Activated CD4-positive, alpha-beta T cell treated with anti-CD3 and anti-CD28 coated beads for 48 hours (primary cell): ENCODE measurements at regions not wholly inside any gene's neighbourhood (a gene's known extent, or its start where the extent isn't known, plus 50 kb on each side); places are given as distances from the start of the nearest gene placed in this dataset.
A peak's percentile ranks its signal among the peaks of the same experiment; 100 is the strongest.
"Not testable (repeated sequence)": the region's sequence is repeated elsewhere in the genome, so short reads cannot be mapped to it uniquely, and the experiment has no call there.

Experiments
- DNase-seq: peaks from one replicate; pipeline ENCODE4 v3.0.0-alpha.2; 2020

DNA sequence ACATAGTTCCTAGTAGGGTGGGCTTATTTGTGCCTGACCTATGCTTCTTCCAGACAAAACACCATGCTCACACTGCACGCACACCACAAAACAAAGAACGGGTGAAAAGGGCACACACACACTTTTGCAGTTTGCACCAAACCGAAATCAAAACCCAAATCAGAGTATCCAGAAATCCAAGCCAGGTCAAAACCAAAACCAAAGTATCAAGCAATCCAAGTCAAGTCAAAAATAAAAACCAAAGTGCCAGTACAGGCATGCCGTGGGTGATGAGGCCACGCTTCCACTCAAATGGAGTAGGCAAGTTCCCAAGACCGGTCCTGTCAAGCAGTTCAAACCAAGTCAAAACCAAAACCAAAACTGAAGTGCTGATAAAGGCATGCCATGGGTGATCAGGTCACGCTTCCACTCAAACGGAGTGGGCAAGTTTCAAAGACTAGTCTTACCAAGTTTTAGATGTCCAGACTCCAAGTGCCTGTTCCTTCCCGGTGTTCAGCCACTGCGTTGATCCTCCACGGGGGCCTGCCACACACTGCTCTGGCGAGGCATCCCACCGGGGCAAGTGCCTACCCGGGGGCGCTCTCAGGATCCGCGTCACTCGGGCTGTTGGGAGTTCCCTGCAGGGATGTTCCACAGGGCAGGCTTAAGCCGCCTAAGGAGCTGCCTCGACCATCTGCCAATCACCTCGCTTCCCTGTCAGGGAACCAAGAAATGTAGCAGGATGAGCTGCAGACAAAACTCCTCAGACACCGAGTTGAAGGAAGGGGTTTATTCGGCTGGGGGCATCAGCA, 184.5 kb upstream of the SGO1 start:
- DNase-seq = not testable (repeated sequence)

DNA sequence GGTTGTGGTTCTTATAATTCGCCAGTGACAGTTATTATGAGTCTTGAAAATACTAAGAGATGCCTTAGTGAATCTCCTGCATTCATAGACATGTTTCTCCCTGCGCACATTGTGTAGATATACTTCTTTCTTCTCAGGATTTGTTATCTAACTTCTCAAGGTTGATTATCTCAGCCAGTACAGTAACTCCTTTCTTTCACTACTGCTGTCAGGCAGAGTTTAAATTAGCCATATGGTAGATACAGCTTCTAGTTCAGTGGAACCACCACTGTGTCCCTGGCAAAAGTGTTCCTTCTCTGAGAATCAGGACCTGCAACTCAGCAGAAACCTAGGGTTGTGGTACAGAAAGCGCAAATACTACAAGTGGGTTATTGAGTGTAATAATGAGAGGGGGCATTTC, 175.0 kb upstream of the SGO1 start:
- no peak for DNase-seq

DNA sequence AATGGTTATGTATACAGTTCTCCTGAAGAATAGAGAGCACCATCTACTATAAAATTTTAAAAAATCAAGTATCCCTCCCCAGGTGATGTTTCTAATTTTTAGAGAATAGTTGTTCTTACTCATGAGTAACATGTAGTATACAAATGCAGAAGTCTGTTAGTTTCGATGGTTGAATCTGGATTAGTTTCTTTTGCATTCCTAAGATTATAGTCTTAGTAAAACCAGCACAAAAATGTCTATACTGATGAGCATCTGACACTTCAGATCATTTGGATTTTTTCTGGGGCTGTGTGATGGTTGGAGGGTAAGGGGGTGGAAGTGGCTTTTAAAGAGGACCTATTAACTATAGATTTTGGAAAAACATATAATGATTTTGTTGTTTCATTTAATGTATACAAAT, 167.3 kb upstream of the SGO1 start:
- DNase-seq = no peak

DNA sequence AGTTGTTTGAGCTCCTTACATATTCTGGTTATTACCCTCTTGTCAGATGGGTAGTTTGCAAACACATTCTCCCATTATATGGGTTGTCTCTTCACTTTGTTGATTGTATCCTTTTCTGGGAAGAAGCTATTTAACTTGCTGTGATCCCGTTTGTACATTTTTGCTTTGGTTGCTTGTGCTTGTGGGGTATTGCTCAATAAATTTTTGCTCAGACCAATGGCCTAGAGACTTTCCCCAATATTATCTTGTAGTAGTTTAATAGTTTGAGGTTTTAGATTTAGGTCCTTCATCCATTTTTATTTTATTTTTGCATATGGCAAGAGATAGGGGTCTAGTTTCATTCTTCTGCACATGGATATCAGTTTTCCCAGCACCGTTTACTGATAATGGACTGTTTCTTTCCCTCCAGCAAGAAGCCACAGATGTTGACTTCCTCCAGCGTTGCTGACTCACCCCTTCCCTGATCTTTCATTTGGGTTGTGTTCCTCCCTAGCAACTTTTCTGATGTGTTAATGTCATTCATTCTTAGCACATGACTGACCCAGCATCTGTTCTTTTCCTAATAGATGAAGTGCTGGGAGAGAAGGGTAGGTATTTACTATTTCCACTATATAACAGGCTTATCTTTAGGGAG, 166.7 kb upstream of the SGO1 start:
- DNase-seq = no peak

DNA sequence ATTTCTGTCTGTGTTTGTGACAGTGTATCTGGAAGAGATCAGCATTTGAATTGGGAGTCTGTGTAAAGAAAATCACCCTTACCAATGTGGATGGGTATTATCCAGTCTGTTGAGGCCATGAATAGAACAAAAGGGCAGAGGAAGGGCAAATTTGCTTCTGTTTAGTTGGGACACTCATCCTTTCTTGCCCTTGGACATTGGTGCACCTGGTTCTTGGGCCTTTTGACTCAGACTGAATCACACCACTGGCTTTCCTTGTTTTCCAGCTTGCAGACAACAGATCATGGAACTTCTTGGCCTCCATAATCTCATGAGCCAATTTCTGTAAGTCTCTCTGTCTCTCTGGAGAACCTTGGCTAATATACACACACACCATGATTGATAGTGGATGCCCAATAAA, 164.4 kb upstream of the SGO1 start:
- DNase-seq = no peak

DNA sequence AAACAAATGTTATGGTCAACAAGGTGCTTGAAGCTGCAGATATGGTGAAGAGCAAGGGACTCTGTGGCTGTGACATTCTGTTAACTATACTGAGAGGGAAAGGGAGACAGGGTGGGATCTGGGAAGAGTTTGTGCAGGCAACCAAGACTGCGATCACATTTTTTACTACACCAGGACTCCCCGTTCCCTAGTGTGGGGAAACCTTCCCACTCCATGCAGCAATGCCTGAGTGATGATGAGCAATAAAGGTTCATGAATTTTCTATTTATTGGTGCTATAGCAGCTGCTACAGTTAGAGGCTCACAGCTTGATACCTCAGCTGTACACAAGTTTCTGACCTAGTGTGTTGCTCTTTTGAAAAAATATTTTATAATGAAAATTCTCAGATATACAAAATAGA, 160.9 kb upstream of the SGO1 start:
- no peak for DNase-seq

DNA sequence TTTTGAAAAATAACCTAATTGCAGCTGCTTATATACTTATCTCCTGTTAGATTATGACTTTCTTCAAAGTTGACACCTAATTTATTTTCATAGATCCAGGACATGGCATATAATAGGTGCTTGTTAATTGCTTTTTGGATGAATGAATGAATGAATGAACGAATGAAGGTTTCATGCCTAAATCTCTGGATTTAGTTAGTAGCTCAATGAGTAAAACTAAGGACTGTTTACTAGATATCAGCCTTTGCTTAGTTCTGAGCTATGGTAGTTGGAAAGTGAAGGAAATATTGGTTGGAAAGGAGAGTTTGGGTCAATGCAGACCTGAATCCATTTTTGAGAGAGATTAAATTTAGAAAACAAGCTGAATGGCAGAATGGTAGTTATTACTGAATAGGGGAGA, 160.4 kb upstream of the SGO1 start:
- DNase-seq = no peak

DNA sequence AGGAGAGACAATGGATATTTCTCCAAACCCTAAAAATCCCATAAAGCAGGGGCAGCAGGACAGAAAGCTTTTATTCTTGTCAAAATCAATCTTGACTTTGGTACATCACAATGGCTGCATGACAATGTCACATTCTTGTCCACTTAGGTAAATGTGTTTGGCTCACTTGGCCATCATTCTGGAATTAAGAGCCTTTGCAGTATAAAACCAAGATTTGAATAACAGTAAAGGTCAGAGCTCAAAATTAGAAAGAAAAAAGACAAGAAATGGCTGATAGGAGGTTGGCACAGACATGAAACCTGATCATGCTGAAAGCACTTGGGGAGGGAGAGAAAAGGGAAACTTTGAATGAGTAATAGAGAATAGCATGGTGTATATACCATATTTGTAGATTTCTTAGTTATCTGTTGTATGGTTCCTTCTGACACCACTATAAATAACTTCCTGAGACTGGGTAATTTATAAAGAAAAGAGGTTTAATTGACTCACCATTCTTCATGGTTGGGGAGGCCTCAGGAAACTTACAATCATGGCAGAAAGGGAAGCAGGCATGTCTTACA, 158.5 kb upstream of the SGO1 start:
- DNase-seq = no peak

DNA sequence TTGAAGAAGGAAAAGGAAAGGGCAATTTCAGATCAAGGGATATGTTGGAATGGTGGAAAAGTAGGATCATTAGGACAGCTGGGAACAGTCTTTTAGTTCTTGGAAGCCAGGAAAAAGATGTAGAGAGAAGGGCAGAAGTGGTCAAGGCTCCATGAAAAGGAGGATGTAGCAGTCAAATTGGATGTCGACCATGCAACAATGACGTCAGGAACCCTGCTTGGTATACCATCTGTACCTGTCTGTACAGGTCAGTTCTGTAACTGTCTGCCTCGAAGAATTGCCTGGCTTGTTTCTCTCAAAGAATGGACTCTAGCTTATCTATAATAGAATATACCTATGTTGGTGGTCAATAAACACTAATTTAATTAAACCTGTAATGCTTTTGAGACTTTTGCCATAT, 157.8 kb upstream of the SGO1 start:
- DNase-seq = no peak

DNA sequence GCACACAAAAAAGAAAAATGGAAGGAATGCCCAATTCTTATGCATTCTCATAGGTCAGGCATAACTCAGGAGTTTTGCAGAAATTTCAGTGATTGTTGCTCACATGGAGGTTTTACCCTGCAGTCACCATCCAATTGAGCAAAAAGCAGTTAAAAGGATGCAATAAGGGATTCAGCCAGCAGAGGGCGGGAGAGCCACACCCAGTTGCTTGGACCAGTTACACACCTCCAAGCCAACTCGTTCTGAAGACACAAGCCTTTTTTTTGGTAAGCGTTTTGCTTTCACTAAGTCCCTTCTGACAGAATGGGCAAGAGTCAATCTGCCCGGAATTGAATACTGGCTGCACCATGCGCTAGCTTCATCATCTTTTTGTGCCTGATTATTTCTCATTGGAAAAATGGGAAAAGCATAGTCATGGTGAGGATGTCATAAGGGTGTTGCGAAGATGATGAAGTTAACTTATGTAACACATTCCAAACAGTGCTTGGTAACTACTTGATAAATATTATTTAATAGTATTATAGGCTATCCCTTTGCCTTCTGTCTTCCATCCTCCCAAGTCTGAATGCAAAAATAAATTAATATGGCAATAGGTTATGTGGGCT, 154.4 kb upstream of the SGO1 start:
- peak; percentile 79 for DNase-seq

DNA sequence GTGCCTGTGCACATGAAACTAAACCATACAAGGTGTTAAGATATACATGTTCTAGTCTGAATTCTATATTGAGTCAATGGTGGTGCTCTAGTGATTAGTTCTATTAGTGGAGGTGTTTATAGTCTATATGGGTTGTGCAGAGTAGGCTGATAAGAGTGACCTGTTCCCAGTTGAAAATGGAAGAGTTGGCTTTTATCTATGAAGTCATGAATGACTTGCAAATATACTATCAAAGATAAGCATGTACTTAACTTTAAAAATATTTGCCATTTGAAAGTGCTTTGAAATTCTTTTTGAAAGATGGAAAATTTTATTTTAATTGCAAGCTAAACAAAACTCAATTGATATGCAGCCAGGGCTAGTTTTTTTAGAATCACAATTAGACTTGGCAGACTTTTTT, 150.6 kb upstream of the SGO1 start:
- no peak for DNase-seq

DNA sequence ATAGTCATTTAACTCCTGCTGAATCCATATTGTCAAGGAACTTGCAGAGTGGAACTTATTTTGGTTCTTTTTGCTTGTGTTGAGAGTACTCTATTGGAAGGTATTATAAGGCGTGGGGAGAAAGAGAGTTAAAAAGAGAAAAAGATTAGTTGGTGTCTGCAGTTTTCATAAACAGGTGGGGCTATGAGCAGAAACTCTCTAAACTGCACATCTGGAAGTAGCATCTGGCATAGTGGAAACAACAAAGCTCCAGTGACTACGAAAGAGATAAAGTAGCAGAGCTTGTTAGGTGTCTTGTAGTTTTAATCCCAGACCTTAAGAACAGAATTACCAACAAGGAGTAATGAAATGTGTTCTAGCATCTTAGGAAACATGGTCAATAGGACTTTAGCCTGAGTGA, 148.8 kb upstream of the SGO1 start:
- DNase-seq = no peak

DNA sequence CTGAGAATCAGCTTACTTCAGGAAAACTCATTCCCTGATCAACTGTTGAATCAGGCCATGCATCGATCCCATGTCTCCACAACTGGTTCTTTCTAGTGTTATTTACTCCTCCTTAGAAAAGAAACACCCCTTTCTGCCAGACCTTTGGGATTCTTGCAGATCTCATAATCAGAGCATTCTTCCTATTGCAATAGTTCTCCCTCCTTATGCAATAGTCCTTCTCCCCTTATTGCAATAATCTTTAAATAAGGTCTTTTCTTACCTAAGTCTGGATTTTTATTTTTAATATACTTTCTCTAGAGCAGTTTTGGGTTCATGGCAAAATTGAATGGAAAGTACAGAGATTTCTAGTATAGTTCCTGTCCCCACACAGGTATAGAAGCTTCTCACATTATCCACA, 141.9 kb upstream of the SGO1 start:
- DNase-seq = no peak

DNA sequence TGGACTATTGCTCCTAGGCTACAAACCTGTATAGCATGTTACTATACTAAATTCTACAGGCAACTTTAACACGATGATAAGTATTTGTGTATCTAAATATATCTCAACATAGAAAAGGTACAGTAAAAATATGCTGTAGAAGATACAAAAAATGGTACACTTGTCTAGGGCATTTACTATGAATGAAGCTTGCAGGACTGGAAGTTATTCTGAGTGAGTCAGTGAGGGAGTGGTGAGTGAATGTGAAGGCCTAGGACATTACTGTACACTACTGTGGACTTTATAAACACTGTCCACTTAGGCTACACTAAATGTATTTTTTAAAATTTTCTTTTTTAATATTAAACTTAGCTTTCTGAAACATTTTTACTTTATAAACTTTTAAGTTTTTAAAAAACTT, 140.5 kb upstream of the SGO1 start:
- DNase-seq = no peak

DNA sequence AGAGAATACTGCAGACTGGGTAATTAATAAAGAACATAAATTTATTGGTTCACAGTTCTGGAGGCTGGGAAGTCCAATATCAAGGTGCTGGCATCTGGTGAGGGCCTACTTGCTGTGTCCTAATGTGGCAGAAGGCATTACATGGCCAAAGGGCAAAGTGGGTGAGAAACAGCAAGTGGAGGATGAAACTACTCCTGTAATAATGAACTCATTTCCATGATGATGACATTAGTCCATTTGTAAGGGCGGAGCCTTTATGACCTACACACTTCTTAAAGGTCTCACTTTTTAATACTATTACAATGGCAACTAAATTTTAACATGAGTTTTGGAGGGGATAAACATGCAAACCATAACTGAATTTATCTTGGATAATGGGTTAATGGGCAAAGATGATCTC, 139.6 kb upstream of the SGO1 start:
- DNase-seq = no peak

DNA sequence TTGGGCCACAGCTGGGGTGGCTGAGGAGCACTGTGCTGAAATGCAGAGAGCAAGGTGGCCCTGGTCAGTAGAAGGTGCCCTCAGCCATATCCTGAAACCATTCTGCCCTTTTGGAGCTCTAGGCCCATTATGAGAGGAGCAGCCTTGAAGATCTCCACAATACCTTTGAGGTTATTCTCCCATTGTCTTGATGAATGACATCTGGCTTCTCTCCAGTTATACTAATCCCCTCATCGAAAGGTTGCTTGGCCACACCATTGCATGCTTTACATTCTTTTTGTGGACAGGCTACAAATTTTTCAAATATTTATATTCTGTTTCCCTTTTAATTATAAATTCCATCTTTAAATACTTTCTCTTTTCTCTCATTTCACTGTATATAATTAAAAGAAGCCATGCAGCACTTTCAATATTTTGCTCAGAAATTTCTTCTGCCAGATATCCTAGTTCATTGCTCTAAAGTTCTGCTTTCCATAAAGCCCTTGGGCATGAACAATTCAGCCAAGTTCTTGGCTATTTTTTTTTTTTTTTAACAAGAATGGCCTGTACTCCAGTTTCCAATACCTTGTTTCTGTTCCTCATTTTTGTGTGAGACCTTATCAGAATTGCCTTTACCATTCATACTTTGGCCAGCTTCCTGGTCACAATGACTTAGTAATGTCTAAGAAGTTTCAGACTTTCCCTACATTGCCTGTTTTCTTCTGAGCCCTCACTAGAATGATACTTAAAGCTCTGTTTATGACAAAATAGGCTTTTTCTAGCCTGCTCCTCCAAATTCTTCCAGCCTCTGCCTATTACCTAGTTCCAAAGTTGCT, 138.9 kb upstream of the SGO1 start:
- DNase-seq = no peak

DNA sequence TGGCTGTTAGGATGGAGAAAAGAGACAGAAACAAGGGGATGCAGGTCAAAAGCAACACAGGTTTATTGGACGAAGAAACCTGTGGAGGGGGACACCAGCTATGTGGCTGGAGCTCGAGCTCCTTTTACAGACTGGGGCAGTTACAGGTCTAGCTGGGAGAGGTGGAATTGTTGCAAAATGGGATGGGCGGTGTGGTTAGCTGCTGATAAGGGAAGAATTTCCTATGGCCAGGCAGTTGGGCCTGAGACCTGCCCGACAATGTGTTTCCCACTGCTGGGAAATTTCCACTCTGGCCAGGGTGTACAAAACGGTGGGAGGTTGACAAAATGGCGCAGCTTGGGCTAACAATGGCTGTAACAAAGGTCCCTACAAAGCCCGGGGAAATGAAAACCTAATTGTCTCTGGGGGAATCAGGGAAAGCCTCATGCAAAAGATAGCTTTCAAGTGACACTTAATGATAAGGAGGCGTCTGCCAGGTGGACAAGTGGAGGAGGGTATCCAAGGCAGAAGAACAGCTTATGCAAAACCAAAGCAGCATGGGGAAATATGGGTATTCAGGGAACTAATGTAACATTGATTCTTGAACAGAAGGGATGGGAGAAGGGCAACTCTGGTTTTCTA, 137.4 kb upstream of the SGO1 start:
- DNase-seq = no peak

DNA sequence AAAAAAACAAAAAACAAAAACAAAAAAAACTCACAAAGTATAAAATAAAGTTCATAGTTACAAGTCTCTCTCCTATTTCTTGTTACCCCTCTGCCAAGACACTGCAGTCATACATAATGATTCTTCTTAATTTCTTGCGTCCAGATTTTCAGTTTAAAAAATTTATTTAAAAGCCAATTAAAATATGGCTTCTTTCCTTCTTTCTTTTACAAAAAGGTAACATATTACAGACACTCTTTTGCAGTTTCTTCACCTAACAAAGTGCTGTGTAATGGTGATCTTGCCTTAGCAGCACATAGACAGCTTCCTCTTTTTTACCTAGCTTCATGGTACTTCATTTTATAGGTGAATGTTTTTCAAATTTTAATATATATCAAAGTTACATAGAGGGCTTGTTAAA, 136.1 kb upstream of the SGO1 start:
- DNase-seq = no peak

DNA sequence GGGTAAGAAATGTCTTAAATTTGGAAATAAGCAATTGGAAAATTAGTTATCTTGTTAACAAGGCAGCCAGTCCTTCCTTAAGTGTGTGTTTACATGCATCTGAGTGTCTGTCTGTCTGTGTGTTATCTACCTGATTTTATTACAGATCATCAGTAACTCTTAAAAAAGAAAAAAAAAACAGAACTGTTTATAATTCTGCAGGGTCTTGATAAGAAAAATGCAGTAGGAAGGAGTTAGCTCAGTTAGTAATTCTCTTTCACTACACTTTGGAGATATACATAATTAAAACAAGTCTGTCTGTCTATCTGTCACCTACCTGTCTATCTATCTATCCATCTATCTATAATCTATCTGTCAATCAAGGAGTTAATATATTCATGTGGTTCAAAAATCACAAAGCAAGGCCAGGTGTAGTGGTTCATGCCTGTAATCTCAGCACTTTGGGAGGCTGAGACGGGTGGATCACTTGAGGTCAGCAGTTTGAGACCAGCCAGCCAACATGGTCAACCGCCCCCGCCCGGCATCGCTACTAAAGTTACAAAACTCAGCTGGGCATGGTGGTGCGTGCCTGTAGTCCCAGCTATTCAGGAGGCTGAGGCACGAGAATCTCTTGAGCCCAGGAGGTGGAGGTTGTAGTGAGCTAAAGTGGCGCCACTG, 135.5 kb upstream of the SGO1 start:
- DNase-seq = no peak

DNA sequence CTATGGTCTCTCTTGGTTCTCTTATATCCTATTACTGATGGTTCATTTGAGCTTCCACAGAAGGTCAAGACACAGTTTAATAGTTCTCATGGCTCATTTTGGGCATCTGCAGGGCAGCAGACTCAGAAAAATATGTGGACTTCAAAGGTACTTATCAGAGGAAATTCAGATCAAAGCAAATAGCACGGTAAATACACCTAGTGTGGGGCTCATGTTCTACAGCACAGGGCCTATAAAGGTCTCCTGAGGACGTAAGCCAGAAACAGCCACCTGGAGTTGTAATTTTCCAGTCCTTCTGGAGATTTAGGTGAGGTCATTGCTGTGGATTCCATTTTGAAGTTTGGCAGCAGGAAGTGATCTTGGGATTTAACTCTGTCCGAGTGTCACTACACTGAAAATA, 134.5 kb upstream of the SGO1 start:
- DNase-seq = no peak

DNA sequence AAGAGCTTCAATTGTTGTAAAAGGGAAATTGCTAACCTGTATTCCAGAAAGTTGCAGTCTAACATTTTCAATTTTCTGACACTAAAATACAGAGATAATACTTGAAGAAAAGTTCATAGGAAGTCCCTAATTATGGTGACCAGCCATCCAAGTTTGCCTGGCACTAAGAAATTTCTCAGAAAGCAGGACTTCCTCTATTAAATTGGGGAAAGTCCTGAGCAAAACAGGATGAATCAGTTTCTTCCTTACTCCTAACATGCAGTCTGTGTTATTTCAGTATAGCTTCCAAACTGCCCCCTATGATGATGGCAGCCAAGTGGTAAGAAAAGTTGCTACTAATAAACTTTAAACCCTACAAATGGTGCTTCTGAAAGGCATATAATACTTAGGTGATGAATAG, 133.5 kb upstream of the SGO1 start:
- DNase-seq = no peak

DNA sequence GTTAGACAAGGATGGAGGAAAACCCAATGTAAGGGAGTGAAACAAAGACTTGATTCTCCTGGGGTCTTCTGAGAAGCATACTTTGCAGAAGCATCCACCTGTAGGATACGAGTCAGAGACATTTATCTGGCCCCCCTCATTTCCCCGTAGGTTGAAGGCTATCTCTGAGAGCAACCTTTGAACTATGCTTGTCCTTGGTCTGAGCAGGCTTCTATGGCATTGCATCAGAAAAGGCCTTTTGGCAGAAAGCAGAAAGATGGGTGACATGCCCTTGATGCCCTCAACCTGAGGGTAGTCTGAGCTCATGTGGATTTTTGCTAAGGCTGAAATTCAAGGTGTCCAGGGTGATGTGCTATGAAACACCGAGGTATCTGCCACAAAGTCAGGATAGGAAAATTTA, 131.6 kb upstream of the SGO1 start:
- no peak for DNase-seq
